ENCODE measurements at regions not wholly inside any gene's neighbourhood (a gene's known extent, or its start where the extent isn't known, plus 50 kb on each side); places are given as distances from the start of the nearest gene placed in this dataset.
A peak's percentile ranks its signal among the peaks of the same experiment; 100 is the strongest.

DNA sequence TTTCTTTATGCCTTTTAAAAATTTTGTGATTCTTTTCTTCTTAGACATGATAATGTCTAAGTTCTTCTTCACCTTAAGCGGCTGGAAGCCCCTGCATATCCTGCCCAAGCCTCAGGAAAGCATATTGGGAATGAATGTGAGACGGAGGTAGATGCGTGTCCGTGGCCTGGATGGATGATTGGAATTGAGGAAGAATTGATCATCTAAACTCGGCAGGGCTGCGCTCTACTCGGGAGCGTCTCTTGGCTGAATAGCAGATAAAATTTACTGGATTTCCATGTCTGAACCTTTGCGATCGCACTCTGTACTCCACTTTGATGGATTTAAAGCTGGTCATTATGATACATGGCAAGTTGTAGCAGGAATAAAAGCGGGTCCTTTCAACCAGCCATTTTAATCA lies 406.7 kb upstream of the ONECUT1 start:
- Histone ChIP-seq H4K20me1 (ENCODE audit: control insufficient read depth, insufficient read depth, insufficient read length) (no peaks in the 10 kb centered on the region), H2BK12ac (ENCODE audit: insufficient read length, low read depth, low read length) (no peak overlapping the region), H3K4me2 (ENCODE audit: insufficient read depth, insufficient read length, low read length) (peak overlapping the region; percentile 33), H3K9ac (ENCODE audit: extremely low read depth, insufficient read length, low read length) (no peak overlapping the region), H2AFZ (ENCODE audit: low read length) (no peak overlapping the region), H4K8ac (replicated peaks; ENCODE audit: insufficient read length, low read depth, low read length) (no peak overlapping the region), H3K27ac (ENCODE audit: insufficient read length, low read depth, low read length) (no peak overlapping the region), H2AK5ac (ENCODE audit: insufficient read length, low read length) (no peak overlapping the region), H3K4ac (ENCODE audit: low read depth, low read length) (no peak overlapping the region), H4K91ac (ENCODE audit: insufficient read length, low read depth, low read length) (no peak overlapping the region), H2BK5ac (ENCODE audit: insufficient read length, low read length) (no peak overlapping the region), H3K14ac (ENCODE audit: insufficient read depth, low read length) (no peak overlapping the region), H3K4me1 (ENCODE audit: insufficient read depth, low read length) (peaks cover 4% of the 10 kb centered on the region), H3K56ac (ENCODE audit: insufficient read length, low read depth, low read length) (no peak overlapping the region), H2BK120ac (ENCODE audit: low read depth, low read length, poor library complexity, severe bottlenecking) (no peak overlapping the region), H3K79me1 (ENCODE audit: insufficient read depth, low read depth, low read length, poor library complexity, severe bottlenecking) (no peaks in the 10 kb centered on the region), H2BK15ac (ENCODE audit: low read depth, low read length) (no peak overlapping the region), H3K79me2 (ENCODE audit: insufficient read depth, low read length) (no peaks in the 10 kb centered on the region), H3K18ac (ENCODE audit: insufficient read length, low read depth, low read length) (no peak overlapping the region), H4K5ac (ENCODE audit: insufficient read length, low read depth, low read length) (no peak overlapping the region), H3K27me3 (ENCODE audit: insufficient read depth, low read length) (no peaks in the 10 kb centered on the region), H3K9me3 (ENCODE audit: control insufficient read depth, low read depth, low read length) (no peaks in the 10 kb centered on the region), H3K23me2 (ENCODE audit: insufficient read length, low read depth, low read length, poor library complexity, severe bottlenecking) (no peaks in the 10 kb centered on the region), H2BK20ac (ENCODE audit: low read depth, low read length, poor library complexity, severe bottlenecking) (no peak overlapping the region), H3T11ph (ENCODE audit: low read length) (no peak overlapping the region), H3K23ac (ENCODE audit: insufficient read length, low read depth, low read length) (no peak overlapping the region)
- Mint-ChIP-seq H3K27ac (no peak overlapping the region), H3K4me3 (0 out of 5 replicates have a peak overlapping the region, but pooled peaks have one; percentile 14 to 42), H3K27me3 (ENCODE audit: low read depth) (peaks cover 20% of the 10 kb centered on the region), H3K4me1 (peaks cover 17% of the 10 kb centered on the region in 2 experiments), H3K9me3 (no peaks in the 10 kb centered on the region; a peak in 1 of 5 replicates), H3K36me3 (ENCODE audit: insufficient read depth in 1 of 3, low read depth in 3 of 3) (no peaks in the 10 kb centered on the region)
- TF ChIP-seq, protein P1, sequence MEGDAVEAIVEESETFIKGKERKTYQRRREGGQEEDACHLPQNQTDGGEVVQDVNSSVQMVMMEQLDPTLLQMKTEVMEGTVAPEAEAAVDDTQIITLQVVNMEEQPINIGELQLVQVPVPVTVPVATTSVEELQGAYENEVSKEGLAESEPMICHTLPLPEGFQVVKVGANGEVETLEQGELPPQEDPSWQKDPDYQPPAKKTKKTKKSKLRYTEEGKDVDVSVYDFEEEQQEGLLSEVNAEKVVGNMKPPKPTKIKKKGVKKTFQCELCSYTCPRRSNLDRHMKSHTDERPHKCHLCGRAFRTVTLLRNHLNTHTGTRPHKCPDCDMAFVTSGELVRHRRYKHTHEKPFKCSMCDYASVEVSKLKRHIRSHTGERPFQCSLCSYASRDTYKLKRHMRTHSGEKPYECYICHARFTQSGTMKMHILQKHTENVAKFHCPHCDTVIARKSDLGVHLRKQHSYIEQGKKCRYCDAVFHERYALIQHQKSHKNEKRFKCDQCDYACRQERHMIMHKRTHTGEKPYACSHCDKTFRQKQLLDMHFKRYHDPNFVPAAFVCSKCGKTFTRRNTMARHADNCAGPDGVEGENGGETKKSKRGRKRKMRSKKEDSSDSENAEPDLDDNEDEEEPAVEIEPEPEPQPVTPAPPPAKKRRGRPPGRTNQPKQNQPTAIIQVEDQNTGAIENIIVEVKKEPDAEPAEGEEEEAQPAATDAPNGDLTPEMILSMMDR (conservative IDR thresholded peaks at IDR 0.05), result no peak
- WGBS (ENCODE audit: extremely low coverage, insufficient read length, low lambda C conversion rate), result no CpG with 5 or more reads among the region's 11 CpGs
- DNase-seq, result no peak
